SU-DHL-6 (cell line): ENCODE measurements at regions not wholly inside any gene's neighbourhood (a gene's known extent, or its start where the extent isn't known, plus 50 kb on each side); places are given as distances from the start of the nearest gene placed in this dataset.
"Not testable (repeated sequence)": the region's sequence is repeated elsewhere in the genome, so short reads cannot be mapped to it uniquely, and the experiment has no call there.

Source experiments
- CTCF ChIP-seq: fragments of 200-600 bp; sonication (generic); IDR thresholded peaks from one replicate; pipeline ENCODE4 v1.5.1; 2017; ENCODE audit warnings: antibody characterized with exemption, mild to moderate bottlenecking, low read length, moderate library complexity; ENCODE audit not compliant: insufficient read depth, poor library complexity, severe bottlenecking
- EZH2phosphoT487 ChIP-seq: fragments of 200-600 bp; sonication (generic), shearing (Covaris generic); conservative IDR thresholded peaks from 2 replicates; pipeline ENCODE4 v1.6.1; 2018; ENCODE audit warnings: mild to moderate bottlenecking, antibody characterized with exemption, low read length, moderate library complexity, mixed read lengths

GRCh38 chr2:89826741-89827140 lies 1135.3 kb downstream of the RPIA start:
- not testable (repeated sequence) for TF ChIP-seq CTCF, EZH2phosphoT487
